K562 (cell line): ENCODE measurements at regions not wholly inside any gene's neighbourhood (a gene's known extent, or its start where the extent isn't known, plus 50 kb on each side); places are given as distances from the start of the nearest gene placed in this dataset.

Source experiments
- ATAC-seq: fragments of 200-7000 bp; cut with Tn5 transposase; 3 replicates; pipeline ENCODE4 v1.9.1; 2020; ENCODE audit warnings: moderate library complexity
- BruUV-seq: library from RNA; stranded (reverse); fragments of 400-500 nt; replicated peaks from 2 replicates; lab custom pipeline; 2021; lab: Mats Ljungman, UMichigan
- CTCF ChIA-PET: fragments of 300-600 bp; formaldehyde crosslinking; extraction: SDS; loops from one replicate; lab custom pipeline; 2021; ENCODE audit warnings: low intra/inter-chr PET ratio; lab: Yijun Ruan, JAX
- POLR2A ChIA-PET: fragments of 300-600, 350-650 bp; sonication (Branson Sonifier 250); formaldehyde crosslinking; extraction: SDS; loops from one replicate; lab custom pipeline; 2021; ENCODE audit warnings: antibody characterized with exemption, inconsistent platforms; lab: Yijun Ruan, JAX
- DNase-seq, 4 experiments: peaks; one replicate each; pipeline versions ENCODE4 v3.0.0 to v3.0.0-alpha.2; 2011 to 2018; ENCODE audit warnings: low spot score in 3 of 4, mixed read lengths in 3 of 4; ENCODE audit errors: extremely low read depth in 1 of 4
- FAIRE-seq: peaks from 2 replicates; lab custom pipeline; 2011; peaks lifted over from hg19 to GRCh38; lab: Jason Lieb, UNC
- H2AFZ ChIP-seq: 2 replicates; pipeline ENCODE4 v1.6.0; 2011; ENCODE audit warnings: low read depth, low read length, control low read depth, inconsistent platforms
- H3K27ac ChIP-seq: fragments of 200-600 bp; 3 replicates; pipeline ENCODE4 v1.8.0; 2011; ENCODE audit warnings: low read depth, mild to moderate bottlenecking, control low read depth, inconsistent platforms, low read length, moderate library complexity, mixed read lengths; ENCODE audit errors: extremely low read depth
- H3K27me3 ChIP-seq, 2 experiments: fragments of 300-600 bp in 1 of 2; 2 replicates in 1 of 2; 3 replicates in 1 of 2; pipeline versions ENCODE4 v1.6.0 to v1.8.0; 2011; ENCODE audit warnings: inconsistent platforms in 2 of 2, low read length in 2 of 2, mild to moderate bottlenecking in 1 of 2, mixed read lengths in 1 of 2, moderate library complexity in 1 of 2; ENCODE audit not compliant: control insufficient read depth in 2 of 2, insufficient read depth in 2 of 2
- H3K36me3 ChIP-seq: fragments of 300-600 bp; 3 replicates; pipeline ENCODE4 v1.8.0; 2011; ENCODE audit warnings: mild to moderate bottlenecking, low read length, inconsistent platforms; ENCODE audit not compliant: control insufficient read depth, insufficient read depth
- H3K4me1 ChIP-seq, 2 experiments: fragments of 200-600 bp in 1 of 2; replicated peaks in 1 of 2; 2 replicates in 1 of 2; 3 replicates in 1 of 2; pipeline versions ENCODE4 v1.5.1 to v1.8.0; 2011; ENCODE audit warnings: inconsistent platforms in 2 of 2, low read length in 2 of 2, mild to moderate bottlenecking in 1 of 2, mixed read lengths in 1 of 2, moderate library complexity in 1 of 2; ENCODE audit not compliant: control insufficient read depth in 2 of 2, insufficient read depth in 2 of 2
- H3K4me2 ChIP-seq: 2 replicates; pipeline ENCODE4 v1.6.1; 2011; ENCODE audit warnings: low read length, control low read depth, inconsistent platforms, mixed read lengths; ENCODE audit not compliant: insufficient read depth
- H3K4me3 ChIP-seq: fragments of 200-600 bp; sonication (generic), shearing (Covaris generic); 2 replicates; pipeline ENCODE4 v1.5.1; 2016; ENCODE audit warnings: control low read depth, inconsistent platforms
- H3K79me2 ChIP-seq: fragments of 200-600 bp; 3 replicates; pipeline ENCODE4 v1.8.0; 2011; ENCODE audit warnings: low read length, inconsistent platforms; ENCODE audit not compliant: control insufficient read depth, insufficient read depth
- H3K9ac ChIP-seq, 2 experiments: 2 replicates each; pipeline versions ENCODE4 v1.6.0 to v1.6.1; 2011; ENCODE audit warnings: low read depth in 2 of 2, low read length in 2 of 2, control low read depth in 1 of 2, inconsistent platforms in 1 of 2, mild to moderate bottlenecking in 1 of 2, mixed read lengths in 1 of 2; ENCODE audit not compliant: insufficient read depth in 1 of 2
- H3K9me1 ChIP-seq: one replicate; pipeline ENCODE4 v1.6.0; 2011; ENCODE audit warnings: inconsistent platforms, mild to moderate bottlenecking, low read length, moderate library complexity; ENCODE audit not compliant: control insufficient read depth, insufficient read depth
- H3K9me3 ChIP-seq: replicated peaks from 2 replicates; pipeline ENCODE4 v1.5.1; 2011; ENCODE audit warnings: low read depth, low read length, inconsistent platforms; ENCODE audit not compliant: control insufficient read depth, insufficient read depth
- H4K20me1 ChIP-seq: replicated peaks from 2 replicates; pipeline ENCODE4 v1.6.1; 2011; ENCODE audit warnings: low read length, inconsistent platforms, mixed read lengths; ENCODE audit not compliant: control insufficient read depth, insufficient read depth
- ARID1B ChIP-seq: fragments of 450-650 bp; IDR thresholded peaks from 2 replicates; pipeline ENCODE4 v1.6.1; 2016; ENCODE audit warnings: antibody characterized with exemption, mild to moderate bottlenecking, inconsistent platforms
- C11orf30 ChIP-seq: fragments of 450-650 bp; IDR thresholded peaks from 2 replicates; pipeline ENCODE4 v1.6.1; 2016; ENCODE audit warnings: low read depth, mild to moderate bottlenecking
- CHD1 ChIP-seq: fragments of 200-600 bp; sonication (generic); IDR thresholded peaks from one replicate; pipeline ENCODE4 v1.6.1; 2012; ENCODE audit warnings: mild to moderate bottlenecking, moderate library complexity, low read length, inconsistent platforms
- FOXJ2 ChIP-seq: fragments of 200-800 bp; sonication (Bioruptor generic); IDR thresholded peaks from 2 replicates; pipeline ENCODE4 v1.6.1; 2016; ENCODE audit warnings: missing genetic modification characterization, missing compliant biosample characterization
- HDAC1 ChIP-seq, 2 experiments: fragments of 450-650 bp; IDR thresholded peaks; 2 replicates each; pipeline ENCODE4 v1.6.1; 2016 to 2017; ENCODE audit warnings: inconsistent platforms in 1 of 2, mild to moderate bottlenecking in 1 of 2, moderate library complexity in 1 of 2
- MECOM ChIP-seq: fragments of 250-450 bp; sonication (Bioruptor Pico); IDR thresholded peaks from 2 replicates; pipeline ENCODE4 v1.8.0; 2022; ENCODE audit warnings: inconsistent platforms
- MEF2A ChIP-seq: IDR thresholded peaks from 2 replicates; pipeline ENCODE4 v1.6.1; 2011; ENCODE audit warnings: low read depth, mild to moderate bottlenecking, low read length, moderate library complexity; ENCODE audit not compliant: control insufficient read depth
- PHTF2 ChIP-seq: fragments of 250-450 bp; sonication (Bioruptor Pico); IDR thresholded peaks from 2 replicates; pipeline ENCODE4 v1.5.0; 2021; ENCODE audit warnings: mild to moderate bottlenecking
- POLR2B ChIP-seq: fragments of 450-650 bp; IDR thresholded peaks from 2 replicates; pipeline ENCODE4 v1.6.1; 2018; ENCODE audit warnings: low read depth; ENCODE audit not compliant: partially characterized antibody
- RBM14 ChIP-seq: fragments of 200-400 bp; formaldehyde crosslinking; IDR thresholded peaks from 2 replicates; pipeline ENCODE4 v1.6.1; 2018; ENCODE audit warnings: low read depth, mild to moderate bottlenecking, low read length, moderate library complexity, borderline replicate concordance; ENCODE audit not compliant: insufficient read depth
- RBM25 ChIP-seq: fragments of 200-400 bp; formaldehyde crosslinking; IDR thresholded peaks from 2 replicates; pipeline ENCODE4 v1.6.1; 2018; ENCODE audit warnings: low read length, low read depth, moderate library complexity; ENCODE audit not compliant: severe bottlenecking
- SOX6 ChIP-seq: fragments of 450-650 bp; IDR thresholded peaks from 2 replicates; pipeline ENCODE4 v1.6.1; 2014; ENCODE audit warnings: mild to moderate bottlenecking
- ZNF551 ChIP-seq: fragments of 250-450 bp; sonication (Bioruptor Pico); IDR thresholded peaks from 2 replicates; pipeline ENCODE4 v1.5.0; 2021; ENCODE audit warnings: mild to moderate bottlenecking, moderate library complexity
- WGBS: fragments of 100-300 bp; shearing (Covaris generic); methylation state at CpG from one replicate; pipeline ENCODE4 v1.1.6; 2016; ENCODE audit warnings: low coverage, mixed read lengths; ENCODE audit not compliant: insufficient coverage; ENCODE audit errors: missing lambda C conversion rate; 5-methylcytosine and 5-hydroxymethylcytosine counted together
- in situ Hi-C: fragments of 300-500 bp; cut with MboI; formaldehyde crosslinking; loops from 4 replicates; pipeline ENCODE4 v1.15.0; 2018; ENCODE audit warnings: inconsistent platforms, mixed read lengths
- intact Hi-C: fragments of 100-400 bp; cut with micrococcal nuclease; formaldehyde crosslinking; loops from 2 replicates; pipeline ENCODE4 v1.14.2; 2022

DNA sequence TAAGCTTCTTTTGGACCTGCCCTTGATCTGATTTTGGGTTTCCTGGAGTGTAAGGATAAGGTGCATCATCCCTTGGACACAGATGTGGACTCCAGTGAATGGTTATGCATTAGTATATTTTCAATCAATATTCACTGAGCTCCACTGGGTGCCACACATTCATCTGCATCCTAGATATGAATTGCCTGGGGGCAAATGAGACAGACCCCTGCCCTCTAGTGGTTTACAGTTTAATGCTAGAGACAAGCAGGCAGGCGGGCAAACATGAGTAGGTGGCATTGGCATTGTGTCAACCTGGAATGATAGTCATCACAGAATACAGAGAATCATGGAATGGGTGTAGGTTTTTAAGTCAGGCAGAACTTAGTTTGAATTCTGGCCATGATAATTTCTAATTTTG is 252.5 kb upstream of the SOX14 start:
- Histone ChIP-seq H3K27me3 (no peaks in the 10 kb centered on the region), H3K4me1 (no peaks in the 10 kb centered on the region), H3K4me2 (no peak overlapping the region), H3K79me2 (no peaks in the 10 kb centered on the region), H3K4me3 (no peak overlapping the region), H3K9me3 (no peaks in the 10 kb centered on the region), H3K36me3 (no peaks in the 10 kb centered on the region), H2AFZ (no peak overlapping the region), H3K9me1 (no peaks in the 10 kb centered on the region)
- no peak for ATAC-seq
- intact Hi-C loops: no loop called here
- WGBS: 0% methylated on average over 1 of the region's 1 CpG
- TF ChIP-seq FOXJ2 (tag) (no peak), RBM25 (no peak), RBM14 (no peak), ZNF551 (CRISPR knock-in tag) (no peak), PHTF2 (CRISPR knock-in tag) (no peak), C11orf30 (no peak), CHD1 (no peak), SOX6 (no peak), MECOM (CRISPR knock-in tag) (no peak), ARID1B (no peak), MEF2A (no peak), POLR2B (no peak), HDAC1 (IDR thresholded peaks at IDR 0.05) (no peak)
- TF ChIP-seq, all 486 proteins: peak for 0
- no peaks in the 10 kb centered on the region for H4K20me1 ChIP-seq
- no TSS peak for BruUV-seq
- CTCF ChIA-PET: no interaction called here
- DNase-seq (no peak), FAIRE-seq (no peak)
- POLR2A ChIA-PET: no interaction called here
- no peak overlapping the region for H3K9ac ChIP-seq
- in situ Hi-C loops: no loop called here
- no peak overlapping the region for H3K27ac ChIP-seq
